ENCODE measurements at regions not wholly inside any gene's neighbourhood (a gene's known extent, or its start where the extent isn't known, plus 50 kb on each side); places are given as distances from the start of the nearest gene placed in this dataset.

DNA sequence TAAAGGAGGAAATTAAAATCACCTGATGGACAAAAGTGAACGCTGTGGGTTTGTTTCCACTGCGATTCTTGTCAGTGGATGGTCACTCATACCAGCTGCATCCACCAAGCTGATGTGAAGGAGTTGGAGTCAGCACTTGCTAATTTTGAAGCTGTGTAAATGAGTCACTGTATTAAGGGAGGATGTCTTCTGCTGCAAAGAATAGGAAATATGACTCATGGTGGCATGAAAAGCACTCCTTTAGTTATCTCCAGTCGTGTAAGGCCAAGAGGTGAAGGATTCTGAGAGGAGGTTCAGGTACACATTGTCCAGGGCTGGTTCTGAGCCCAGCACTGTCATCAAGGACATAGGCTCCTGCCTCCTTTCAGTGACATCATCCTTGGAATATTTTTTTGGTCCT lies 71.7 kb upstream of the SKOR2 start:
- TF ChIP-seq TAF1 (IDR thresholded peaks at IDR 0.05; ENCODE audit: low read depth, low read length) (no peak), POLR2AphosphoS5 (IDR thresholded peaks at IDR 0.05; ENCODE audit: low read depth, low read length) (no peak), POLR2A (IDR thresholded peaks at IDR 0.05; ENCODE audit: low read depth, low read length) (no peak), POU2F2 (IDR thresholded peaks at IDR 0.05; ENCODE audit: low read depth, low read length) (no peak), PAX5 (IDR thresholded peaks at IDR 0.05; ENCODE audit: insufficient read depth, low read length, severe bottlenecking) (no peak), SPI1 (IDR thresholded peaks at IDR 0.05; ENCODE audit: low read depth, low read length) (no peak)

Measured in GM12891 (cell line).